Activated T-helper 1 cell treated with anti-CD3 and anti-CD28 coated beads, Interleukin-12 subunit alpha, Interleukin-12 subunit beta, Interleukin-2, Interleukin-4 antibody, amounts not matched to agents 30 ng/mL and 10 ng/mL and 1 ng/mL, durations not matched to agents 14 hours and 24 hours and 36 hours (primary cell): ENCODE measurements at regions not wholly inside any gene's neighbourhood (a gene's known extent, or its start where the extent isn't known, plus 50 kb on each side); places are given as distances from the start of the nearest gene placed in this dataset.
A peak's percentile ranks its signal among the peaks of the same experiment; 100 is the strongest.

ENCODE experiments used
- DNase-seq: peaks from one replicate; pipeline ENCODE4 v3.0.0; 2021; ENCODE audit warnings: low spot score
- H3K27ac Mint-ChIP-seq: one replicate; pipeline ENCODE4 v1.8.0; 2021; ENCODE audit warnings: mild to moderate bottlenecking, mixed read lengths
- H3K27me3 Mint-ChIP-seq: one replicate; pipeline ENCODE4 v1.8.0; 2022; ENCODE audit warnings: mild to moderate bottlenecking, moderate library complexity, mixed read lengths; ENCODE audit not compliant: insufficient read depth
- H3K36me3 Mint-ChIP-seq: one replicate; pipeline ENCODE4 v1.8.0; 2021; ENCODE audit warnings: low read depth, mixed read lengths
- H3K4me1 Mint-ChIP-seq: one replicate; pipeline ENCODE4 v1.8.0; 2021; ENCODE audit warnings: low read depth, mixed read lengths
- H3K4me3 Mint-ChIP-seq: one replicate; pipeline ENCODE4 v1.8.0; 2021; ENCODE audit warnings: mild to moderate bottlenecking, moderate library complexity, mixed read lengths
- H3K9me3 Mint-ChIP-seq: one replicate; pipeline ENCODE4 v1.8.0; 2021; ENCODE audit warnings: mixed read lengths
- intact Hi-C: fragments of 100-400 bp; cut with micrococcal nuclease; formaldehyde crosslinking; loops from one replicate; pipeline ENCODE4 v1.15.1; 2024

GRCh38 chr20:50272724-50273446 lies 82.3 kb downstream of the CEBPB start:
- no peaks in the 10 kb centered on the region for H3K9me3 Mint-ChIP-seq
- no peaks in the 10 kb centered on the region for H3K36me3 Mint-ChIP-seq
- DNase-seq: no peak
- H3K27ac Mint-ChIP-seq: peak overlapping the region; percentile 20
- H3K4me3 Mint-ChIP-seq: no peak overlapping the region
- peaks cover 13% of the 10 kb centered on the region for H3K4me1 Mint-ChIP-seq
- peaks cover 16% of the 10 kb centered on the region for H3K27me3 Mint-ChIP-seq
- intact Hi-C loops: no loop called here

GRCh38 chr20:50273601-50274491 lies 83.2 kb downstream of the CEBPB start:
- Mint-ChIP-seq H3K36me3 (no peaks in the 10 kb centered on the region), H3K4me1 (peaks cover 13% of the 10 kb centered on the region), H3K27ac (no peak overlapping the region), H3K9me3 (no peaks in the 10 kb centered on the region), H3K27me3 (peaks cover 18% of the 10 kb centered on the region), H3K4me3 (no peak overlapping the region)
- no peak for DNase-seq
- intact Hi-C loops: no loop called here

GRCh38 chr20:50274570-50275430 lies 84.2 kb downstream of the CEBPB start:
- Mint-ChIP-seq H3K9me3 (no peaks in the 10 kb centered on the region), H3K4me3 (no peak overlapping the region), H3K4me1 (peaks cover 13% of the 10 kb centered on the region), H3K27ac (no peak overlapping the region), H3K36me3 (no peaks in the 10 kb centered on the region), H3K27me3 (peaks cover 13% of the 10 kb centered on the region)
- intact Hi-C loops: no loop called here
- no peak for DNase-seq

- H3K27me3 Mint-ChIP-seq: peaks cover 14% of the 10 kb centered on the region
- intact Hi-C loops: no loop called here
- H3K36me3 Mint-ChIP-seq: no peaks in the 10 kb centered on the region
- DNase-seq: no peak
- H3K4me1 Mint-ChIP-seq: peaks cover 3% of the 10 kb centered on the region
- H3K9me3 Mint-ChIP-seq: no peaks in the 10 kb centered on the region
- H3K27ac Mint-ChIP-seq: no peak overlapping the region
- H3K4me3 Mint-ChIP-seq: no peak overlapping the region
These were observed 85.8 kb downstream of the CEBPB start for GRCh38 chr20:50276119-50277063.

- Mint-ChIP-seq H3K27ac (no peak overlapping the region), H3K4me1 (no peaks in the 10 kb centered on the region), H3K9me3 (no peaks in the 10 kb centered on the region), H3K4me3 (no peak overlapping the region), H3K27me3 (peaks cover 12% of the 10 kb centered on the region), H3K36me3 (no peaks in the 10 kb centered on the region)
- DNase-seq: no peak
- intact Hi-C loops: no loop called here
These were observed 86.4 kb downstream of the CEBPB start for GRCh38 chr20:50277064-50277415.

GRCh38 chr20:50277460-50278376 lies 87.1 kb downstream of the CEBPB start:
- no peak overlapping the region for H3K27ac Mint-ChIP-seq
- no peak for DNase-seq
- intact Hi-C loops: no loop called here
- H3K4me3 Mint-ChIP-seq: no peak overlapping the region
- peaks cover 12% of the 10 kb centered on the region for H3K27me3 Mint-ChIP-seq
- H3K4me1 Mint-ChIP-seq: peaks cover 2% of the 10 kb centered on the region
- no peaks in the 10 kb centered on the region for H3K36me3 Mint-ChIP-seq
- no peaks in the 10 kb centered on the region for H3K9me3 Mint-ChIP-seq

GRCh38 chr20:50278377-50278683 lies 87.7 kb downstream of the CEBPB start:
- H3K27me3 Mint-ChIP-seq: peaks cover 15% of the 10 kb centered on the region
- peaks cover 8% of the 10 kb centered on the region for H3K4me1 Mint-ChIP-seq
- H3K4me3 Mint-ChIP-seq: no peak overlapping the region
- H3K36me3 Mint-ChIP-seq: no peaks in the 10 kb centered on the region
- no peaks in the 10 kb centered on the region for H3K9me3 Mint-ChIP-seq
- intact Hi-C loops: no loop called here
- no peak overlapping the region for H3K27ac Mint-ChIP-seq
- DNase-seq: no peak

- no peak for DNase-seq
- H3K27me3 Mint-ChIP-seq: peaks cover 15% of the 10 kb centered on the region
- no peak overlapping the region for H3K4me3 Mint-ChIP-seq
- intact Hi-C loops: no loop called here
- H3K27ac Mint-ChIP-seq: no peak overlapping the region
- H3K9me3 Mint-ChIP-seq: no peaks in the 10 kb centered on the region
- H3K36me3 Mint-ChIP-seq: no peaks in the 10 kb centered on the region
- H3K4me1 Mint-ChIP-seq: peaks cover 9% of the 10 kb centered on the region
These were observed 88.3 kb downstream of the CEBPB start for GRCh38 chr20:50278684-50279531.

GRCh38 chr20:50279988-50280850 lies 89.6 kb downstream of the CEBPB start:
- intact Hi-C loops: no loop called here

GRCh38 chr20:50280851-50281655 lies 90.4 kb downstream of the CEBPB start:
- Mint-ChIP-seq H3K36me3 (no peaks in the 10 kb centered on the region), H3K27ac (no peak overlapping the region), H3K4me1 (peaks cover 27% of the 10 kb centered on the region), H3K9me3 (no peaks in the 10 kb centered on the region), H3K27me3 (peaks cover 14% of the 10 kb centered on the region), H3K4me3 (no peak overlapping the region)
- intact Hi-C loops: no loop called here
- no peak for DNase-seq

More at GRCh38 chr20:50279988-50280850, 89.6 kb downstream of the CEBPB start:
- H3K4me3 Mint-ChIP-seq: no peak overlapping the region
- no peaks in the 10 kb centered on the region for H3K9me3 Mint-ChIP-seq
- no peak for DNase-seq
- H3K36me3 Mint-ChIP-seq: no peaks in the 10 kb centered on the region
- peaks cover 21% of the 10 kb centered on the region for H3K4me1 Mint-ChIP-seq
- H3K27ac Mint-ChIP-seq: peak overlapping the region; percentile 26
- peaks cover 14% of the 10 kb centered on the region for H3K27me3 Mint-ChIP-seq
